ENCODE measurements at regions not wholly inside any gene's neighbourhood (a gene's known extent, or its start where the extent isn't known, plus 50 kb on each side); places are given as distances from the start of the nearest gene placed in this dataset.
A peak's percentile ranks its signal among the peaks of the same experiment; 100 is the strongest.

DNA sequence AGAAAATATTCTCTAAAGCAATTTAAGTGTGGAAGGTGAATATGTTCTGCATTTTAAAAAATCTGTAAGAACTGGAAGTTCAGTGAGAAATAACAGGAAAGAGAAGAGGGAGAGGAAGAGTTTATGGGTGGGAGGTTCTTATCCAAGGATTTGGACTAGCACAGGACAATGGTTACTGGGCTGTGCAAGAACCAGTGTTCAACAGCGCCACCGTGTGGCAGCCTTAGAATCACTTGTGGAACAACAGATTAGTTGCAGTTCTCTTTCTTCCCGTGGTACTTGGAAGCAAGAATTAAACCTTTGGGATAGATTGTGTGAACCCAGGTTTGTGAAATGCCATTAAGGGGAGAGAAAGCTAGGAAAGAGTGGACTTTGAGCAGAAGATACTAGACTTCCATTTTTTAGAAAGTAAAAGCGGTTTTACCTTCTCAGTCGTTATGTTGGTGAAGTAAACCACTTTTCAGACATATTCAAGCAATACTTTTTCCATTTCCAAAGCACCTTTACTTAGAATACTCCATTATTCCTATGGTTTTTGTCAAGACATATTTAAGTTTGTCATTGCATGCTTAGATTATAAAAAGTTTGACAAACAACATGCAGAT lies 436.7 kb downstream of the RNF144B start:
- H3K27ac ChIP-seq (ENCODE audit: control insufficient read depth, insufficient read depth), result no peak overlapping the region
- H3K9me3 ChIP-seq (replicated peaks; ENCODE audit: control insufficient read depth, insufficient read depth, low read length), result no peaks in the 10 kb centered on the region; the same call in 2 of the 3 replicates
- no peak overlapping the region for H2AFZ ChIP-seq (ENCODE audit: control insufficient read depth, low read depth, low read length)
- H3K36me3 ChIP-seq (ENCODE audit: control insufficient read depth in 2 of 2, insufficient read depth in 2 of 2, low read length in 1 of 2), result no peaks in the 10 kb centered on the region
- no peak overlapping the region for H3K4me2 ChIP-seq (ENCODE audit: control insufficient read depth, insufficient read depth)
- intact Hi-C loops (cut with micrococcal nuclease; ENCODE audit: unreplicated experiment) (loop anchor here (1.0 kb wide), 1 partner anchor 228 kb away; no protein-coding TSS in a partner anchor), in situ Hi-C loops (cut with MboI) (no loop called here)
- no peak overlapping the region for H3K9ac ChIP-seq (ENCODE audit: control insufficient read depth, insufficient read depth, low read length)
- no peak overlapping the region for H3K4me3 ChIP-seq
- ChIA-PET RAD21 (ENCODE audit: unreplicated experiment) (no interaction called here), POLR2A (no interaction called here), CTCF (interaction anchor here (1.7 kb wide), 1 partner anchor 228 kb away, joined by 6 read pairs; no protein-coding TSS in a partner anchor), SMC1A (ENCODE audit: uncharacterized antibody, unreplicated experiment) (no interaction called here)
- FAIRE-seq (no peak), DNase-seq (ENCODE audit: low read depth, low spot score) (no peak), ATAC-seq (no peak)
- WGBS (ENCODE audit: insufficient coverage, insufficient replicate concordance, low lambda C conversion rate, missing lambda C conversion rate), result 39% methylated on average over 5 of the region's 5 CpGs
- H3K27me3 ChIP-seq (replicated peaks in 1 of 2; ENCODE audit: control insufficient read depth in 2 of 2, insufficient read depth in 2 of 2, low read length in 1 of 2), result no peaks in the 10 kb centered on the region
- no peaks in the 10 kb centered on the region for H3K79me2 ChIP-seq (ENCODE audit: control insufficient read depth, insufficient read depth, low read length)
- H4K20me1 ChIP-seq (ENCODE audit: control insufficient read depth, insufficient read depth), result no peaks in the 10 kb centered on the region
- BruUV-seq (replicated peaks), result no TSS peak
- no peaks in the 10 kb centered on the region for H3K4me1 ChIP-seq (ENCODE audit: control insufficient read depth, insufficient read depth, low read length)
- TF ChIP-seq, protein P1, sequence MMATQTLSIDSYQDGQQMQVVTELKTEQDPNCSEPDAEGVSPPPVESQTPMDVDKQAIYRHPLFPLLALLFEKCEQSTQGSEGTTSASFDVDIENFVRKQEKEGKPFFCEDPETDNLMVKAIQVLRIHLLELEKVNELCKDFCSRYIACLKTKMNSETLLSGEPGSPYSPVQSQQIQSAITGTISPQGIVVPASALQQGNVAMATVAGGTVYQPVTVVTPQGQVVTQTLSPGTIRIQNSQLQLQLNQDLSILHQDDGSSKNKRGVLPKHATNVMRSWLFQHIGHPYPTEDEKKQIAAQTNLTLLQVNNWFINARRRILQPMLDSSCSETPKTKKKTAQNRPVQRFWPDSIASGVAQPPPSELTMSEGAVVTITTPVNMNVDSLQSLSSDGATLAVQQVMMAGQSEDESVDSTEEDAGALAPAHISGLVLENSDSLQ (IDR thresholded peaks at IDR 0.05), result no peak
- TF ChIP-seq ZNF24 (IDR thresholded peaks at IDR 0.05) (no peak), TCF7 (IDR thresholded peaks at IDR 0.05; ENCODE audit: borderline replicate concordance) (no peak), RELA (IDR thresholded peaks at IDR 0.05; ENCODE audit: borderline replicate concordance, partially characterized antibody) (no peak), TAF1 (IDR thresholded peaks at IDR 0.05; ENCODE audit: borderline replicate concordance, low read depth, low read length) (no peak), NR2C2 (IDR thresholded peaks at IDR 0.05; ENCODE audit: borderline replicate concordance, control insufficient read depth, insufficient read length, low read depth) (no peak), IKZF2 (IDR thresholded peaks at IDR 0.05) (no peak), CHD1 (IDR thresholded peaks at IDR 0.05; ENCODE audit: low read depth, low read length) (no peak), RCOR1 (conservative IDR thresholded peaks at IDR 0.05; ENCODE audit: low read depth, low read length) (no peak), POLR2AphosphoS2 (IDR thresholded peaks at IDR 0.05; ENCODE audit: low read depth, low read length) (no peak), BMI1 (IDR thresholded peaks at IDR 0.05; ENCODE audit: borderline replicate concordance) (no peak), ASH2L (IDR thresholded peaks at IDR 0.05; ENCODE audit: borderline replicate concordance, low read depth) (no peak), NFYB (IDR thresholded peaks at IDR 0.05; ENCODE audit: insufficient read depth, low read depth, low read length) (no peak), SRF (IDR thresholded peaks at IDR 0.05; ENCODE audit: low read depth in 2 of 2, low read length in 2 of 2) (no peak), SMARCA5 (IDR thresholded peaks at IDR 0.05) (no peak), SREBF2 (IDR thresholded peaks at IDR 0.05; ENCODE audit: low read length) (no peak)
- TF ChIP-seq, protein P2, sequence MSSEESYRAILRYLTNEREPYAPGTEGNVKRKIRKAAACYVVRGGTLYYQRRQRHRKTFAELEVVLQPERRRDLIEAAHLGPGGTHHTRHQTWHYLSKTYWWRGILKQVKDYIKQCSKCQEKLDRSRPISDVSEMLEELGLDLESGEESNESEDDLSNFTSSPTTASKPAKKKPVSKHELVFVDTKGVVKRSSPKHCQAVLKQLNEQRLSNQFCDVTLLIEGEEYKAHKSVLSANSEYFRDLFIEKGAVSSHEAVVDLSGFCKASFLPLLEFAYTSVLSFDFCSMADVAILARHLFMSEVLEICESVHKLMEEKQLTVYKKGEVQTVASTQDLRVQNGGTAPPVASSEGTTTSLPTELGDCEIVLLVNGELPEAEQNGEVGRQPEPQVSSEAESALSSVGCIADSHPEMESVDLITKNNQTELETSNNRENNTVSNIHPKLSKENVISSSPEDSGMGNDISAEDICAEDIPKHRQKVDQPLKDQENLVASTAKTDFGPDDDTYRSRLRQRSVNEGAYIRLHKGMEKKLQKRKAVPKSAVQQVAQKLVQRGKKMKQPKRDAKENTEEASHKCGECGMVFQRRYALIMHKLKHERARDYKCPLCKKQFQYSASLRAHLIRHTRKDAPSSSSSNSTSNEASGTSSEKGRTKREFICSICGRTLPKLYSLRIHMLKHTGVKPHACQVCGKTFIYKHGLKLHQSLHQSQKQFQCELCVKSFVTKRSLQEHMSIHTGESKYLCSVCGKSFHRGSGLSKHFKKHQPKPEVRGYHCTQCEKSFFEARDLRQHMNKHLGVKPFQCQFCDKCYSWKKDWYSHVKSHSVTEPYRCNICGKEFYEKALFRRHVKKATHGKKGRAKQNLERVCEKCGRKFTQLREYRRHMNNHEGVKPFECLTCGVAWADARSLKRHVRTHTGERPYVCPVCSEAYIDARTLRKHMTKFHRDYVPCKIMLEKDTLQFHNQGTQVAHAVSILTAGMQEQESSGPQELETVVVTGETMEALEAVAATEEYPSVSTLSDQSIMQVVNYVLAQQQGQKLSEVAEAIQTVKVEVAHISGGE (CRISPR knock-in tag; IDR thresholded peaks at IDR 0.05), result no peak
- TF ChIP-seq, protein P3, sequence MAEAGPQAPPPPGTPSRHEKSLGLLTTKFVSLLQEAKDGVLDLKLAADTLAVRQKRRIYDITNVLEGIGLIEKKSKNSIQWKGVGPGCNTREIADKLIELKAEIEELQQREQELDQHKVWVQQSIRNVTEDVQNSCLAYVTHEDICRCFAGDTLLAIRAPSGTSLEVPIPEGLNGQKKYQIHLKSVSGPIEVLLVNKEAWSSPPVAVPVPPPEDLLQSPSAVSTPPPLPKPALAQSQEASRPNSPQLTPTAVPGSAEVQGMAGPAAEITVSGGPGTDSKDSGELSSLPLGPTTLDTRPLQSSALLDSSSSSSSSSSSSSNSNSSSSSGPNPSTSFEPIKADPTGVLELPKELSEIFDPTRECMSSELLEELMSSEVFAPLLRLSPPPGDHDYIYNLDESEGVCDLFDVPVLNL (IDR thresholded peaks at IDR 0.05; ENCODE audit: low read depth, low read length), result no peak
- TF ChIP-seq, protein P4, sequence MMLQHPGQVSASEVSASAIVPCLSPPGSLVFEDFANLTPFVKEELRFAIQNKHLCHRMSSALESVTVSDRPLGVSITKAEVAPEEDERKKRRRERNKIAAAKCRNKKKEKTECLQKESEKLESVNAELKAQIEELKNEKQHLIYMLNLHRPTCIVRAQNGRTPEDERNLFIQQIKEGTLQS (IDR thresholded peaks at IDR 0.05; ENCODE audit: borderline replicate concordance, extremely low read depth, low read depth, low read length), result peak; percentile 16; the same call in 1 of the 2 replicates

Measured in GM12878 (cell line).